ENCODE measurements at regions not wholly inside any gene's neighbourhood (a gene's known extent, or its start where the extent isn't known, plus 50 kb on each side); places are given as distances from the start of the nearest gene placed in this dataset.

DNA sequence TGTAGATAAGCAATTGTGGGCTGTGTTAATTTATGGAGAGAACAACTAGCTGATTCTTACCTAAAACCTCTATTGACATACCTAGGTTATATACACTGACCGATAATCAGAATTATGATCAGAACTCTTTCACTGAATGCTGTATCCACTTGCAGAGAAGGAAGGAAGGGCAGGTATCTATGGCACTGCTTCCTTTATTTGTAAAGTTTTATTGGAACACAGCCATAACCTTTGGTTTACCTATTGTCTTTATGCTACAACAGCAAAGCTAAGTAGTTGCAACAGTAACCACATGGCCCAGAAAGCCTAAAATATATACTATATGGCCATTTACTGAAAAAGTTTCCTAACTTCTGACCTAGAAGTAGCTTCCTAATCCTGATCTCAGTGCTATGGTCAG, 358.9 kb upstream of the ARID1B start:
- no peaks in the 10 kb centered on the region for H3K4me1 Mint-ChIP-seq
- peaks cover 26% of the 10 kb centered on the region for H3K9me3 Mint-ChIP-seq
- H3K27me3 Mint-ChIP-seq (ENCODE audit: low read depth): no peaks in the 10 kb centered on the region
- no peak overlapping the region for H3K27ac Mint-ChIP-seq
- H3K36me3 Mint-ChIP-seq (ENCODE audit: low read depth): peaks cover 8% of the 10 kb centered on the region
- H3K4me3 Mint-ChIP-seq: no peak overlapping the region
- TF ChIP-seq CTCF (IDR thresholded peaks at IDR 0.05; ENCODE audit: unreplicated experiment in 3 of 3): no peak

- TF ChIP-seq CTCF (IDR thresholded peaks at IDR 0.05; ENCODE audit: unreplicated experiment in 3 of 3): no peak
- H3K9me3 Mint-ChIP-seq: peaks cover 17% of the 10 kb centered on the region
- H3K27ac Mint-ChIP-seq: no peak overlapping the region
- no peaks in the 10 kb centered on the region for H3K27me3 Mint-ChIP-seq (ENCODE audit: low read depth)
- no peaks in the 10 kb centered on the region for H3K4me1 Mint-ChIP-seq
- H3K36me3 Mint-ChIP-seq (ENCODE audit: low read depth): no peaks in the 10 kb centered on the region
- no peak overlapping the region for H3K4me3 Mint-ChIP-seq
These were observed 360.8 kb upstream of the ARID1B start for GRCh38 chr6:156416391-156416790.

GRCh38 chr6:156413154-156413553, 364.0 kb upstream of the ARID1B start:
- Mint-ChIP-seq H3K4me1 (no peaks in the 10 kb centered on the region), H3K4me3 (no peak overlapping the region), H3K27ac (no peak overlapping the region), H3K36me3 (ENCODE audit: low read depth) (no peaks in the 10 kb centered on the region), H3K9me3 (peaks cover 13% of the 10 kb centered on the region), H3K27me3 (ENCODE audit: low read depth) (peaks cover 4% of the 10 kb centered on the region)
- no peak for TF ChIP-seq CTCF (IDR thresholded peaks at IDR 0.05; ENCODE audit: unreplicated experiment in 3 of 3)

- H3K27me3 Mint-ChIP-seq (ENCODE audit: low read depth): peaks cover 4% of the 10 kb centered on the region
- peak in 1 of 3 experiments; percentile 20 for TF ChIP-seq CTCF (IDR thresholded peaks at IDR 0.05; ENCODE audit: unreplicated experiment in 3 of 3)
- H3K4me1 Mint-ChIP-seq: no peaks in the 10 kb centered on the region
- no peaks in the 10 kb centered on the region for H3K36me3 Mint-ChIP-seq (ENCODE audit: low read depth)
- H3K9me3 Mint-ChIP-seq: peaks cover 13% of the 10 kb centered on the region
- no peak overlapping the region for H3K27ac Mint-ChIP-seq
- no peak overlapping the region for H3K4me3 Mint-ChIP-seq
These were observed 366.5 kb upstream of the ARID1B start for GRCh38 chr6:156410649-156411048.

GRCh38 chr6:156408655-156409054, 368.5 kb upstream of the ARID1B start:
- H3K4me3 Mint-ChIP-seq: no peak overlapping the region

More at GRCh38 chr6:156408655-156409054, 368.5 kb upstream of the ARID1B start:
- H3K4me1 Mint-ChIP-seq: no peaks in the 10 kb centered on the region
- no peak overlapping the region for H3K27ac Mint-ChIP-seq
- H3K27me3 Mint-ChIP-seq (ENCODE audit: low read depth): peaks cover 4% of the 10 kb centered on the region
- TF ChIP-seq CTCF (IDR thresholded peaks at IDR 0.05; ENCODE audit: unreplicated experiment in 3 of 3): no peak
- H3K36me3 Mint-ChIP-seq (ENCODE audit: low read depth): no peaks in the 10 kb centered on the region
- peaks cover 13% of the 10 kb centered on the region for H3K9me3 Mint-ChIP-seq
